Mesenchymal stem cell (in vitro differentiated cells and primary cell): ENCODE measurements at regions not wholly inside any gene's neighbourhood (a gene's known extent, or its start where the extent isn't known, plus 50 kb on each side); places are given as distances from the start of the nearest gene placed in this dataset.

Experiments used
- DNase-seq: peaks from one replicate; pipeline ENCODE4 v3.0.0-alpha.2; 2013
- H2AFZ ChIP-seq: one replicate; pipeline ENCODE4 v1.6.1; 2013; ENCODE audit warnings: low read depth, mild to moderate bottlenecking, control low read depth, inconsistent platforms, low read length, moderate library complexity
- H2AK5ac ChIP-seq: 2 replicates; pipeline ENCODE4 v1.6.1; 2013; ENCODE audit warnings: low read length, moderate library complexity, mild to moderate bottlenecking, inconsistent platforms; ENCODE audit not compliant: severe bottlenecking
- H2BK120ac ChIP-seq: one replicate; pipeline ENCODE4 v1.6.1; 2013; ENCODE audit warnings: low read depth, mild to moderate bottlenecking, inconsistent platforms, low read length, moderate library complexity
- H2BK12ac ChIP-seq, 2 experiments: one replicate each; pipeline ENCODE4 v1.6.1; 2013; ENCODE audit warnings: inconsistent platforms in 2 of 2, low read length in 2 of 2, mild to moderate bottlenecking in 2 of 2, moderate library complexity in 2 of 2, control low read depth in 1 of 2
- H2BK15ac ChIP-seq: one replicate; pipeline ENCODE4 v1.6.1; 2013; ENCODE audit warnings: mild to moderate bottlenecking, low read depth, inconsistent platforms; ENCODE audit not compliant: poor library complexity, severe bottlenecking
- H2BK5ac ChIP-seq: 2 replicates; pipeline ENCODE4 v1.6.1; 2013; ENCODE audit warnings: low read depth, mild to moderate bottlenecking, low read length, control low read depth, inconsistent platforms; ENCODE audit not compliant: poor library complexity, severe bottlenecking
- H3K14ac ChIP-seq, 2 experiments: one replicate each; pipeline ENCODE4 v1.6.1; 2013; ENCODE audit warnings: inconsistent platforms in 2 of 2, low read length in 2 of 2, control low read depth in 1 of 2, mild to moderate bottlenecking in 1 of 2, moderate library complexity in 1 of 2
- H3K18ac ChIP-seq, 2 experiments: one replicate each; pipeline ENCODE4 v1.6.1; 2013; ENCODE audit warnings: inconsistent platforms in 2 of 2, low read length in 2 of 2, control low read depth in 1 of 2, low read depth in 1 of 2, mild to moderate bottlenecking in 1 of 2
- H3K23ac ChIP-seq, 2 experiments: one replicate each; pipeline ENCODE4 v1.6.1; 2013; ENCODE audit warnings: inconsistent platforms in 2 of 2, low read length in 2 of 2, mild to moderate bottlenecking in 2 of 2, moderate library complexity in 2 of 2, control low read depth in 1 of 2
- H3K27ac ChIP-seq: 2 replicates; pipeline ENCODE4 v1.5.1; 2013; ENCODE audit warnings: mild to moderate bottlenecking, moderate library complexity, low read length, control low read depth, inconsistent platforms; ENCODE audit not compliant: poor library complexity, severe bottlenecking
- H3K27me3 ChIP-seq, 2 experiments: 2 replicates each; pipeline versions ENCODE4 v1.6.1 to v1.7.0; 2013; ENCODE audit warnings: low read length in 2 of 2, mild to moderate bottlenecking in 2 of 2, moderate library complexity in 2 of 2, control low read depth in 1 of 2, inconsistent platforms in 1 of 2; ENCODE audit not compliant: control insufficient read depth in 1 of 2, insufficient read depth in 1 of 2
- H3K36me3 ChIP-seq, 2 experiments: 2 replicates each; pipeline versions ENCODE4 v1.6.1 to v1.7.0; 2013; ENCODE audit warnings: low read length in 2 of 2, control low read depth in 1 of 2, inconsistent platforms in 1 of 2, low read depth in 1 of 2, mild to moderate bottlenecking in 1 of 2; ENCODE audit not compliant: insufficient read depth in 2 of 2, control insufficient read depth in 1 of 2
- H3K4ac ChIP-seq, 2 experiments: one replicate each; pipeline ENCODE4 v1.6.1; 2013; ENCODE audit warnings: inconsistent platforms in 2 of 2, low read length in 2 of 2, mild to moderate bottlenecking in 2 of 2, moderate library complexity in 2 of 2, control low read depth in 1 of 2, low read depth in 1 of 2
- H3K4me1 ChIP-seq: 2 replicates; pipeline ENCODE4 v1.6.1; 2013; ENCODE audit warnings: low read depth, low read length, control low read depth; ENCODE audit not compliant: control insufficient read depth, insufficient read depth
- H3K4me2 ChIP-seq: 2 replicates; pipeline ENCODE4 v1.6.1; 2013; ENCODE audit warnings: low read length, mild to moderate bottlenecking, inconsistent platforms; ENCODE audit not compliant: poor library complexity, severe bottlenecking
- H3K4me3 ChIP-seq, 2 experiments: 2 replicates each; pipeline versions ENCODE4 v1.5.1 to v1.7.0; 2013; ENCODE audit warnings: low read length in 2 of 2, mild to moderate bottlenecking in 2 of 2, control low read depth in 1 of 2, low read depth in 1 of 2; ENCODE audit not compliant: insufficient read depth in 1 of 2
- H3K79me1 ChIP-seq: replicated peaks from 2 replicates; pipeline ENCODE4 v1.6.1; 2013; ENCODE audit warnings: mild to moderate bottlenecking, control low read depth, low read length, inconsistent platforms; ENCODE audit not compliant: poor library complexity, severe bottlenecking
- H3K9ac ChIP-seq: 2 replicates; pipeline ENCODE4 v1.7.0; 2013; ENCODE audit warnings: mild to moderate bottlenecking, low read length, moderate library complexity
- H3K9me3 ChIP-seq: 2 replicates; pipeline ENCODE4 v1.7.0; 2013; ENCODE audit warnings: mild to moderate bottlenecking, low read length; ENCODE audit not compliant: control insufficient read depth
- H4K8ac ChIP-seq: one replicate; pipeline ENCODE4 v1.6.1; 2013; ENCODE audit warnings: inconsistent platforms, mild to moderate bottlenecking, low read length, moderate library complexity
- H4K91ac ChIP-seq: one replicate; pipeline ENCODE4 v1.6.1; 2013; ENCODE audit warnings: mild to moderate bottlenecking, low read length, inconsistent platforms
- WGBS: methylation state at CpG from one replicate; pipeline ENCODE4 v1.1.7; 2013; ENCODE audit warnings: mixed read lengths; 5-methylcytosine and 5-hydroxymethylcytosine counted together

GRCh38 chr9:25562101-25562500 is 116.1 kb downstream of the TUSC1 start:
- H4K8ac ChIP-seq = no peak overlapping the region
- H3K36me3 ChIP-seq = no peaks in the 10 kb centered on the region
- H3K14ac ChIP-seq = no peak overlapping the region
- no peak overlapping the region for H3K4ac ChIP-seq
- no peak overlapping the region for H3K18ac ChIP-seq
- H2AK5ac ChIP-seq = no peak overlapping the region
- H3K4me3 ChIP-seq = no peak overlapping the region
- H3K27ac ChIP-seq = no peak overlapping the region
- no peak overlapping the region for H4K91ac ChIP-seq
- no peaks in the 10 kb centered on the region for H3K9me3 ChIP-seq
- H3K4me1 ChIP-seq = no peaks in the 10 kb centered on the region
- H2AFZ ChIP-seq = no peak overlapping the region
- no peak for DNase-seq
- H2BK12ac ChIP-seq = no peak overlapping the region
- H3K23ac ChIP-seq = no peak overlapping the region
- H3K4me2 ChIP-seq = no peak overlapping the region
- 68% methylated on average over 2 of the region's 2 CpGs for WGBS
- H3K9ac ChIP-seq = no peak overlapping the region
- no peaks in the 10 kb centered on the region for H3K27me3 ChIP-seq
- no peak overlapping the region for H2BK15ac ChIP-seq
- no peak overlapping the region for H2BK5ac ChIP-seq
- H2BK120ac ChIP-seq = no peak overlapping the region
- no peaks in the 10 kb centered on the region for H3K79me1 ChIP-seq

- Histone ChIP-seq H3K4ac (no peak overlapping the region), H3K4me3 (no peak overlapping the region), H4K8ac (no peak overlapping the region), H3K27me3 (no peaks in the 10 kb centered on the region), H3K4me1 (no peaks in the 10 kb centered on the region), H2BK120ac (no peak overlapping the region), H2AFZ (no peak overlapping the region), H3K14ac (no peak overlapping the region), H3K9me3 (no peaks in the 10 kb centered on the region), H2AK5ac (no peak overlapping the region), H3K79me1 (no peaks in the 10 kb centered on the region), H3K23ac (no peak overlapping the region), H4K91ac (no peak overlapping the region), H3K9ac (no peak overlapping the region), H2BK5ac (no peak overlapping the region), H3K36me3 (no peaks in the 10 kb centered on the region), H3K18ac (no peak overlapping the region), H2BK12ac (no peak overlapping the region), H3K27ac (no peak overlapping the region), H2BK15ac (no peak overlapping the region), H3K4me2 (no peak overlapping the region)
- DNase-seq = no peak
- WGBS = 65% methylated on average over 5 of the region's 6 CpGs
Observed at GRCh38 chr9:25557645-25558300, 120.5 kb downstream of the TUSC1 start.

GRCh38 chr9:25556540-25556939 is 121.7 kb downstream of the TUSC1 start:
- H3K4ac ChIP-seq = no peak overlapping the region
- no peak for DNase-seq
- H3K36me3 ChIP-seq = no peaks in the 10 kb centered on the region
- H3K27me3 ChIP-seq = no peaks in the 10 kb centered on the region
- H3K4me3 ChIP-seq = no peak overlapping the region
- no peaks in the 10 kb centered on the region for H3K79me1 ChIP-seq
- H3K18ac ChIP-seq = no peak overlapping the region
- H2BK5ac ChIP-seq = no peak overlapping the region
- H2AK5ac ChIP-seq = no peak overlapping the region
- no peak overlapping the region for H3K14ac ChIP-seq
- H4K91ac ChIP-seq = no peak overlapping the region
- H2BK12ac ChIP-seq = no peak overlapping the region
- H2BK120ac ChIP-seq = no peak overlapping the region
- H3K4me1 ChIP-seq = no peaks in the 10 kb centered on the region
- H4K8ac ChIP-seq = no peak overlapping the region
- H3K23ac ChIP-seq = no peak overlapping the region
- no peak overlapping the region for H3K4me2 ChIP-seq
- H3K9me3 ChIP-seq = no peaks in the 10 kb centered on the region
- H3K27ac ChIP-seq = no peak overlapping the region
- no peak overlapping the region for H2BK15ac ChIP-seq
- H3K9ac ChIP-seq = no peak overlapping the region
- WGBS = 81% methylated on average over 1 of the region's 1 CpG
- no peak overlapping the region for H2AFZ ChIP-seq

DNA sequence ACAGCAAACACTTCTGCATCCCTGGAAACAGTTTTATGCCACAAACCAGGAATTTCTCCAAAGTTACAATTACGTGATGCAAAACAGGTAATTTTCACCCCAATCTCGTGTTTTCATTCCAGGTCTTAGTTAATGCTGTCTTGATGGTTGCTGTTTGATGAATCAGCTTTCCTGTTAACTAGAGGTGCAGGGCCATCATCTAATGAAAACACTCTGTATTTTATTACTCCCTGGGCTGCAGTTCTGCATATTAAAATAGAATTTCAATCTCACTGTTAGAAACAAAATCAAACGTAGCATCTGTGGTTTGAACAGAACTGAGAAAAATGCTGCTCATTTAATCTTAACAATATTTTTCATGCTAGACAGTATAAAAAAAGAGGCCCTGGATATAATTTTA is 129.4 kb downstream of the TUSC1 start:
- H3K23ac ChIP-seq = no peak overlapping the region
- DNase-seq = no peak
- no peak overlapping the region for H2AFZ ChIP-seq
- H3K9me3 ChIP-seq = no peaks in the 10 kb centered on the region
- no peak overlapping the region for H3K18ac ChIP-seq
- H3K4me3 ChIP-seq = no peak overlapping the region
- no peaks in the 10 kb centered on the region for H3K36me3 ChIP-seq
- no peak overlapping the region for H2AK5ac ChIP-seq
- H3K4ac ChIP-seq = no peak overlapping the region
- H4K8ac ChIP-seq = no peak overlapping the region
- H2BK15ac ChIP-seq = no peak overlapping the region
- H3K14ac ChIP-seq = no peak overlapping the region
- H3K79me1 ChIP-seq = no peaks in the 10 kb centered on the region
- no peak overlapping the region for H2BK120ac ChIP-seq
- no peaks in the 10 kb centered on the region for H3K27me3 ChIP-seq
- no peak overlapping the region for H3K27ac ChIP-seq
- no peak overlapping the region for H3K9ac ChIP-seq
- WGBS = 80% methylated on average over 1 of the region's 3 CpGs
- no peak overlapping the region for H4K91ac ChIP-seq
- H3K4me1 ChIP-seq = no peaks in the 10 kb centered on the region
- no peak overlapping the region for H2BK12ac ChIP-seq
- H2BK5ac ChIP-seq = no peak overlapping the region
- no peak overlapping the region for H3K4me2 ChIP-seq
